ENCODE measurements at regions not wholly inside any gene's neighbourhood (a gene's known extent, or its start where the extent isn't known, plus 50 kb on each side); places are given as distances from the start of the nearest gene placed in this dataset.

- H2AFZ ChIP-seq (ENCODE audit: insufficient read depth, low read depth, low read length, poor library complexity, severe bottlenecking) = no peak overlapping the region
- H3K9me3 ChIP-seq (ENCODE audit: control extremely low read depth in 1 of 3, control insufficient read depth in 2 of 3, insufficient read depth in 1 of 3, low read length in 2 of 3) = no peaks in the 10 kb centered on the region
- no peak overlapping the region for H3K4me3 Mint-ChIP-seq
- DNase-seq (no peak), ATAC-seq (ENCODE audit: low read depth) (no peak)
- H3K79me2 ChIP-seq (ENCODE audit: control insufficient read depth, insufficient read depth, low read length) = no peaks in the 10 kb centered on the region
- H3K27me3 Mint-ChIP-seq = no peaks in the 10 kb centered on the region
- no peaks in the 10 kb centered on the region for H3K4me1 Mint-ChIP-seq
- no peak overlapping the region for H3K4me3 ChIP-seq (ENCODE audit: control extremely low read depth in 1 of 5, extremely low read depth in 1 of 5, insufficient read depth in 1 of 5, low read depth in 2 of 5, low read length in 4 of 5)
- no peak overlapping the region for H3K27ac Mint-ChIP-seq
- no peaks in the 10 kb centered on the region for H4K20me1 ChIP-seq (ENCODE audit: control insufficient read depth, insufficient read depth, low read length, poor library complexity, severe bottlenecking)
- CTCF ChIA-PET = no interaction called here
- no peaks in the 10 kb centered on the region for H3K4me1 ChIP-seq (ENCODE audit: control insufficient read depth in 2 of 2, insufficient read depth in 2 of 2, low read length in 2 of 2)
- POLR2A ChIA-PET = no interaction called here
- H3K27ac ChIP-seq (ENCODE audit: low read length in 2 of 2) = no peak overlapping the region
- no peak overlapping the region for H3K4me2 ChIP-seq (replicated peaks; ENCODE audit: low read depth, low read length, poor library complexity, severe bottlenecking)
- H3K36me3 ChIP-seq (replicated peaks in 1 of 2; ENCODE audit: control extremely low read depth in 1 of 2, control insufficient read depth in 1 of 2, extremely low read depth in 1 of 2, insufficient read depth in 2 of 2, low read length in 1 of 2) = no peaks in the 10 kb centered on the region
- intact Hi-C loops (cut with micrococcal nuclease) = no loop called here
- H3K27me3 ChIP-seq (replicated peaks in 1 of 4; ENCODE audit: control extremely low read depth in 1 of 4, control insufficient read depth in 3 of 4, insufficient read depth in 4 of 4, low read length in 3 of 4) = no peaks in the 10 kb centered on the region
- H3K9ac ChIP-seq (ENCODE audit: low read length) = no peak overlapping the region
- no peak for TF ChIP-seq CTCF (IDR thresholded peaks at IDR 0.05)
- TF ChIP-seq EZH2 (IDR thresholded peaks at IDR 0.05; ENCODE audit: borderline replicate concordance, insufficient read depth, low read depth, low read length, poor library complexity, severe bottlenecking) = no peak
- no peaks in the 10 kb centered on the region for H3K9me3 Mint-ChIP-seq (ENCODE audit: insufficient read depth)
Observed at GRCh38 chr4:124523816-124524215, 188.7 kb downstream of the ANKRD50 start.

GRCh38 chr4:124525524-124525923 is 187.0 kb downstream of the ANKRD50 start:
- Histone ChIP-seq H3K9ac (ENCODE audit: low read length) (no peak overlapping the region), H3K4me1 (ENCODE audit: control insufficient read depth in 2 of 2, insufficient read depth in 2 of 2, low read length in 2 of 2) (no peaks in the 10 kb centered on the region), H4K20me1 (ENCODE audit: control insufficient read depth, insufficient read depth, low read length, poor library complexity, severe bottlenecking) (no peaks in the 10 kb centered on the region), H3K79me2 (ENCODE audit: control insufficient read depth, insufficient read depth, low read length) (no peaks in the 10 kb centered on the region), H3K4me3 (ENCODE audit: control extremely low read depth in 1 of 5, extremely low read depth in 1 of 5, insufficient read depth in 1 of 5, low read depth in 2 of 5, low read length in 4 of 5) (no peak overlapping the region), H3K9me3 (ENCODE audit: control extremely low read depth in 1 of 3, control insufficient read depth in 2 of 3, insufficient read depth in 1 of 3, low read length in 2 of 3) (no peaks in the 10 kb centered on the region), H3K27ac (ENCODE audit: low read length in 2 of 2) (no peak overlapping the region), H3K36me3 (replicated peaks in 1 of 2; ENCODE audit: control extremely low read depth in 1 of 2, control insufficient read depth in 1 of 2, extremely low read depth in 1 of 2, insufficient read depth in 2 of 2, low read length in 1 of 2) (no peaks in the 10 kb centered on the region), H3K27me3 (replicated peaks in 1 of 4; ENCODE audit: control extremely low read depth in 1 of 4, control insufficient read depth in 3 of 4, insufficient read depth in 4 of 4, low read length in 3 of 4) (no peaks in the 10 kb centered on the region), H2AFZ (ENCODE audit: insufficient read depth, low read depth, low read length, poor library complexity, severe bottlenecking) (no peak overlapping the region), H3K4me2 (replicated peaks; ENCODE audit: low read depth, low read length, poor library complexity, severe bottlenecking) (no peak overlapping the region)
- 100% methylated on average over 1 of the region's 4 CpGs for WGBS (ENCODE audit: insufficient coverage)
- Mint-ChIP-seq H3K9me3 (ENCODE audit: insufficient read depth) (no peaks in the 10 kb centered on the region), H3K4me3 (no peak overlapping the region), H3K27me3 (no peaks in the 10 kb centered on the region), H3K4me1 (no peaks in the 10 kb centered on the region), H3K27ac (no peak overlapping the region)
- no peak for DNase-seq
- TF ChIP-seq EZH2 (IDR thresholded peaks at IDR 0.05; ENCODE audit: borderline replicate concordance, insufficient read depth, low read depth, low read length, poor library complexity, severe bottlenecking) (no peak), CTCF (IDR thresholded peaks at IDR 0.05) (no peak)
- ATAC-seq (ENCODE audit: low read depth) = no peak
- POLR2A ChIA-PET = no interaction called here
- CTCF ChIA-PET = no interaction called here
- intact Hi-C loops (cut with micrococcal nuclease) = no loop called here

Data from B cell (primary cell).